ENCODE measurements at regions not wholly inside any gene's neighbourhood (a gene's known extent, or its start where the extent isn't known, plus 50 kb on each side); places are given as distances from the start of the nearest gene placed in this dataset.

DNA sequence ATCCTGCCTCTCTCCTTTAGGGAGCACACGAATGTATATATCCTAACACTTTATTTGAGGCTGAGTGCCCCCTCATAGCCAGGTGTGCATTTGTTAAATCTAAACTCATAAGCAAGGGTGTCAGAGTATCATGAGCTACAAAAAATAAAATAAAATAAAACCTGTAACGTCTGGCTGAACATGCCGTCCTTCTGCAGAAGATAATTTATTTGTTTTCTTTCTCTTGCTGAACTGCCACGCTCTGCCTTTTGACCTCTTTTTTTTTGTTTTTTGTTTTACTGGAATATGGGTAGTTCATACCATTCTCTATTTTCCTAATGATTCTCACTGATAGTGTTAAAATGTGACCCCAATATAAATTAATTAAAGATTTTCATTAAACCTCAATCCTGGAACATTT, 117.7 kb upstream of the MPDZ start:
- no peak for ATAC-seq
- no peak overlapping the region for H3K27ac ChIP-seq (ENCODE audit: extremely low read depth, low read depth, low read length)
- FAIRE-seq, result no peak
- H3K4me2 ChIP-seq (ENCODE audit: insufficient read depth, low read length), result no peak overlapping the region
- no peak for DNase-seq (ENCODE audit: extremely low read depth in 1 of 4, low spot score in 3 of 4)
- no peaks in the 10 kb centered on the region for H3K9me3 ChIP-seq (replicated peaks; ENCODE audit: control insufficient read depth, insufficient read depth, low read depth, low read length)
- H3K27me3 ChIP-seq (ENCODE audit: control insufficient read depth in 2 of 2, insufficient read depth in 2 of 2, low read length in 2 of 2), result no peaks in the 10 kb centered on the region
- no peak overlapping the region for H3K9ac ChIP-seq (ENCODE audit: insufficient read depth in 1 of 2, low read depth in 2 of 2, low read length in 2 of 2)
- H3K36me3 ChIP-seq (ENCODE audit: control insufficient read depth, insufficient read depth, low read length), result no peaks in the 10 kb centered on the region
- CTCF ChIA-PET (ENCODE audit: low intra/inter-chr PET ratio), result no interaction called here
- POLR2A ChIA-PET, result no interaction called here
- no peaks in the 10 kb centered on the region for H3K79me2 ChIP-seq (ENCODE audit: control insufficient read depth, insufficient read depth, low read length)
- TF ChIP-seq CREB1 (IDR thresholded peaks at IDR 0.05) (no peak), CREB1 (CRISPR knock-in tag; IDR thresholded peaks at IDR 0.05) (no peak), SIN3B (IDR thresholded peaks at IDR 0.05; ENCODE audit: low read depth) (no peak)
- H4K20me1 ChIP-seq (replicated peaks; ENCODE audit: control insufficient read depth, insufficient read depth, low read length), result no peaks in the 10 kb centered on the region
- intact Hi-C loops (cut with micrococcal nuclease) (no loop called here), in situ Hi-C loops (cut with MboI) (no loop called here)
- no peaks in the 10 kb centered on the region for H3K9me1 ChIP-seq (ENCODE audit: control insufficient read depth, insufficient read depth, low read length)
- no peak overlapping the region for H3K4me3 ChIP-seq
- H3K4me1 ChIP-seq (replicated peaks in 1 of 2; ENCODE audit: control insufficient read depth in 2 of 2, insufficient read depth in 2 of 2, low read length in 2 of 2), result no peaks in the 10 kb centered on the region
- no peak overlapping the region for H2AFZ ChIP-seq (ENCODE audit: low read depth, low read length)
- WGBS (ENCODE audit: insufficient coverage, low coverage, missing lambda C conversion rate), result 3% methylated on average over 4 of the region's 4 CpGs
- BruUV-seq (replicated peaks), result no TSS peak

- H3K79me2 ChIP-seq (ENCODE audit: control insufficient read depth, insufficient read depth, low read length), result no peaks in the 10 kb centered on the region
- no peak overlapping the region for H3K4me3 ChIP-seq
- no peak overlapping the region for H3K9ac ChIP-seq (ENCODE audit: insufficient read depth in 1 of 2, low read depth in 2 of 2, low read length in 2 of 2)
- no peak for FAIRE-seq
- in situ Hi-C loops (cut with MboI) (no loop called here), intact Hi-C loops (cut with micrococcal nuclease) (no loop called here)
- H3K36me3 ChIP-seq (ENCODE audit: control insufficient read depth, insufficient read depth, low read length), result no peaks in the 10 kb centered on the region
- no peaks in the 10 kb centered on the region for H4K20me1 ChIP-seq (replicated peaks; ENCODE audit: control insufficient read depth, insufficient read depth, low read length)
- 1% methylated on average over 4 of the region's 4 CpGs for WGBS (ENCODE audit: insufficient coverage, low coverage, missing lambda C conversion rate)
- no peak for ATAC-seq
- no peak overlapping the region for H3K27ac ChIP-seq (ENCODE audit: extremely low read depth, low read depth, low read length)
- H2AFZ ChIP-seq (ENCODE audit: low read depth, low read length), result no peak overlapping the region
- H3K4me2 ChIP-seq (ENCODE audit: insufficient read depth, low read length), result no peak overlapping the region
- H3K9me1 ChIP-seq (ENCODE audit: control insufficient read depth, insufficient read depth, low read length), result no peaks in the 10 kb centered on the region
- H3K27me3 ChIP-seq (ENCODE audit: control insufficient read depth in 2 of 2, insufficient read depth in 2 of 2, low read length in 2 of 2), result no peaks in the 10 kb centered on the region
- H3K9me3 ChIP-seq (replicated peaks; ENCODE audit: control insufficient read depth, insufficient read depth, low read depth, low read length), result no peaks in the 10 kb centered on the region
- ChIA-PET POLR2A (interaction anchor here (0.7 kb wide), 1 partner anchor 1135 kb away, joined by 3 read pairs; no protein-coding TSS in a partner anchor), CTCF (ENCODE audit: low intra/inter-chr PET ratio) (no interaction called here)
- no peak for TF ChIP-seq ZNF589 (CRISPR knock-in tag; IDR thresholded peaks at IDR 0.05; ENCODE audit: low read depth)
- DNase-seq (ENCODE audit: extremely low read depth in 1 of 4, low spot score in 3 of 4), result no peak
- H3K4me1 ChIP-seq (replicated peaks in 1 of 2; ENCODE audit: control insufficient read depth in 2 of 2, insufficient read depth in 2 of 2, low read length in 2 of 2), result no peaks in the 10 kb centered on the region
- BruUV-seq (replicated peaks), result no TSS peak
These were observed 116.9 kb upstream of the MPDZ start for GRCh38 chr9:13396418-13396817.

Measured in K562 (cell line).